PC-3 (cell line): ENCODE measurements at regions not wholly inside any gene's neighbourhood (a gene's known extent, or its start where the extent isn't known, plus 50 kb on each side); places are given as distances from the start of the nearest gene placed in this dataset.
A peak's percentile ranks its signal among the peaks of the same experiment; 100 is the strongest.
"Not testable (repeated sequence)": the region's sequence is repeated elsewhere in the genome, so short reads cannot be mapped to it uniquely, and the experiment has no call there.

ENCODE experiments used
- ATAC-seq: fragments of 200-7000 bp; cut with Tn5 transposase; 2 replicates; pipeline ENCODE4 v1.9.1; 2020; ENCODE audit warnings: mild to moderate bottlenecking, moderate library complexity
- BruUV-seq: library from RNA; stranded (reverse); fragments of 400-500 nt; replicated peaks from 2 replicates; lab custom pipeline; 2021; lab: Mats Ljungman, UMichigan
- CTCF ChIA-PET: fragments of 300-600 bp; sonication (Branson Sonifier 250); formaldehyde crosslinking; loops from one replicate; lab custom pipeline; 2022; ENCODE audit warnings: antibody characterized with exemption; lab: Charles Lee
- POLR2A ChIA-PET: fragments of 300-600 bp; sonication (Branson Sonifier 250); formaldehyde crosslinking; loops from one replicate; lab custom pipeline; 2022; ENCODE audit warnings: antibody characterized with exemption; ENCODE audit not compliant: unreplicated experiment; lab: Charles Lee
- DNase-seq: peaks from one replicate; pipeline ENCODE4 v3.0.0-alpha.2; 2015
- H2AFZ ChIP-seq: fragments of 300-600 bp; sonication (generic); 2 replicates; pipeline ENCODE4 v1.6.0; 2016; ENCODE audit warnings: antibody characterized with exemption, low read length
- H3F3A ChIP-seq: fragments of 300-600 bp; sonication (generic); one replicate; pipeline ENCODE4 v1.6.0; 2017; ENCODE audit warnings: antibody characterized with exemption, low read length, control low read depth, mild to moderate bottlenecking; ENCODE audit not compliant: unreplicated experiment
- H3K27ac ChIP-seq: fragments of 300-600 bp; sonication (generic); 2 replicates; pipeline ENCODE4 v1.5.1; 2016; ENCODE audit warnings: mild to moderate bottlenecking, low read length
- H3K27me3 ChIP-seq: fragments of 300-600 bp; sonication (generic); 2 replicates; pipeline ENCODE4 v1.6.1; 2016; ENCODE audit warnings: low read length, mixed read lengths
- H3K36me3 ChIP-seq: fragments of 300-600 bp; sonication (generic); 2 replicates; pipeline ENCODE4 v1.6.1; 2016; ENCODE audit warnings: low read depth, mixed run types, low read length, mixed read lengths
- H3K4me1 ChIP-seq: fragments of 300-600 bp; sonication (generic); 2 replicates; pipeline ENCODE4 v1.5.1; 2016; ENCODE audit warnings: low read length; ENCODE audit not compliant: insufficient read depth
- H3K4me2 ChIP-seq: fragments of 300-600 bp; sonication (generic); 2 replicates; pipeline ENCODE4 v1.6.0; 2016; ENCODE audit warnings: low read length
- H3K4me3 ChIP-seq: fragments of 300-600 bp; sonication (generic); 2 replicates; pipeline ENCODE4 v1.5.1; 2016; ENCODE audit warnings: mild to moderate bottlenecking, low read length, mixed read lengths
- H3K79me2 ChIP-seq: fragments of 300-600 bp; sonication (generic); 2 replicates; pipeline ENCODE4 v1.6.1; 2017; ENCODE audit warnings: low read length, mixed read lengths
- H3K9ac ChIP-seq: fragments of 300-600 bp; sonication (generic); 2 replicates; pipeline ENCODE4 v1.6.0; 2016; ENCODE audit warnings: mild to moderate bottlenecking, low read length
- H3K9me2 ChIP-seq: fragments of 300-600 bp; sonication (generic); replicated peaks from 2 replicates; pipeline ENCODE4 v1.6.1; 2016; ENCODE audit warnings: mixed run types, low read length, mixed read lengths
- H3K9me3 ChIP-seq: fragments of 300-600 bp; sonication (generic); 2 replicates; pipeline ENCODE4 v1.6.1; 2016; ENCODE audit warnings: low read length, mixed read lengths
- H4K20me1 ChIP-seq: fragments of 300-600 bp; sonication (generic); 2 replicates; pipeline ENCODE4 v1.6.1; 2016; ENCODE audit warnings: low read length, mixed read lengths
- CTCF ChIP-seq: fragments of 300-600 bp; sonication (generic); conservative IDR thresholded peaks from 2 replicates; pipeline ENCODE4 v1.5.1; 2017; ENCODE audit warnings: antibody characterized with exemption, low read depth, mild to moderate bottlenecking, low read length
- EZH2 ChIP-seq: fragments of 300-600 bp; sonication (generic); IDR thresholded peaks from one replicate; pipeline ENCODE4 v1.6.1; 2017; ENCODE audit warnings: antibody characterized with exemption, mild to moderate bottlenecking, low read length; ENCODE audit not compliant: unreplicated experiment
- EZH2phosphoT487 ChIP-seq: fragments of 300-600 bp; sonication (generic); IDR thresholded peaks from 2 replicates; pipeline ENCODE4 v1.6.1; 2018; ENCODE audit warnings: mild to moderate bottlenecking, antibody characterized with exemption, low read length, borderline replicate concordance
- intact Hi-C: fragments of 100-400 bp; cut with micrococcal nuclease; formaldehyde crosslinking; loops from 2 replicates; pipeline ENCODE4 v1.9.0; 2023

DNA sequence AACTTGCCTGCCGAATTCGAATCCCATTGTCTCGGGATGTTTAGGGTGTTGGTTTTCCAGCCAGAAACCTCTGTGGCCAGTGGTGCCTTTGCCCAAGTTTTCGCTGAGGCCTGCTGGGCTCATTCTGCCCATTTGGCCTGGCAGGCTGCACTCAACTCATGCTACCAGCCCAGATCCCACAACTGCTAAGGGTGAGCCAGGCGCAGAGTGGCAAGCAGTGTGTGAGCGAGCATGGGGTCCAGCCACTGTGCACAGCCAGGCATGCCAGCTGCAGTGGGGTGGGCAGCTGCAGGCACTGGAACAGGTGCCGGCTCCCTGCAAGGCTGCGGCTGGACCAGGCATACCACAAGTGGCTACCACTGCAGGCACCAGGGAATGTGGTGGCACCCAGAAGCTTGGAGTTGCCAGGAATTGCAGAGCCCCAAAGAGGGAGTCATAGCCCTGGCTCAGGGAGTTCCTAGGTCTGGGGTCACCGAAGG is 151.4 kb upstream of the P2RY1 start:
- no peaks in the 10 kb centered on the region for H3K36me3 ChIP-seq
- ChIA-PET POLR2A (no interaction called here), CTCF (no interaction called here)
- no peaks in the 10 kb centered on the region for H3K9me3 ChIP-seq
- no peak overlapping the region for H2AFZ ChIP-seq
- H4K20me1 ChIP-seq = no peaks in the 10 kb centered on the region
- no peaks in the 10 kb centered on the region for H3K9me2 ChIP-seq
- no peak overlapping the region for H3K9ac ChIP-seq
- no peaks in the 10 kb centered on the region for H3K79me2 ChIP-seq
- no TSS peak for BruUV-seq
- ATAC-seq = no peak
- no peak overlapping the region for H3K4me2 ChIP-seq
- intact Hi-C loops = no loop called here
- H3K4me1 ChIP-seq = no peaks in the 10 kb centered on the region; the same call in 1 of the 2 replicates
- H3K4me3 ChIP-seq = no peak overlapping the region
- TF ChIP-seq CTCF (no peak), EZH2 (no peak), EZH2phosphoT487 (no peak)
- 0 out of 2 replicates have a peak, but pooled peaks cover under 1% of the 10 kb centered on the region for H3K27me3 ChIP-seq
- DNase-seq = no peak
- H3K27ac ChIP-seq = no peak overlapping the region
- H3F3A ChIP-seq = no peaks in the 10 kb centered on the region

DNA sequence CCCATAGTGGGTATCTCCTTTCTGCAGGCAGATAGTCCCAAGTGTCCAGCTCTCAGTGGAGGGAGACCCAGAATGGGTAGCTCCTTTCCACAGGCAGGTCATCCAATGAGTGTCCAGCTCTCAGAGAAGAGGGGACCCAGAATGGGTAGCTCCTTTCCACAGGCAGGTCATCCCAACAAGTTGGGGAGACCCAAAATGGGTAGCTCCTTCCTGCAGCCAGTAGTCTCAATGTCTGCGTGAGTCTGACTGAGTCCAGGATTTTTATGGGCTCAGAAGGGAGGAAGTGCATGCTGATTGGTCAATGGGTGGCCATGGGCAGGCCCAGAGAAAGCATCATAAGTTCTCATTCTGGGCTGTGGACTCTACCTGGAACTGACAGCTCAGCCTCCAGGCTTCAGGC is 150.7 kb upstream of the P2RY1 start:
- no peaks in the 10 kb centered on the region for H3F3A ChIP-seq
- no peaks in the 10 kb centered on the region for H3K9me2 ChIP-seq
- H3K27ac ChIP-seq = no peak overlapping the region
- CTCF ChIA-PET = no interaction called here
- H3K9me3 ChIP-seq = no peaks in the 10 kb centered on the region
- no peak overlapping the region for H3K4me3 ChIP-seq
- H3K79me2 ChIP-seq = no peaks in the 10 kb centered on the region
- TF ChIP-seq EZH2 (no peak), CTCF (no peak), EZH2phosphoT487 (no peak)
- intact Hi-C loops = no loop called here
- H3K27me3 ChIP-seq = no peaks in the 10 kb centered on the region
- POLR2A ChIA-PET = no interaction called here
- ATAC-seq (no peak), DNase-seq (no peak)
- H4K20me1 ChIP-seq = no peaks in the 10 kb centered on the region
- no peaks in the 10 kb centered on the region for H3K36me3 ChIP-seq
- H3K9ac ChIP-seq = no peak overlapping the region
- H3K4me2 ChIP-seq = no peak overlapping the region
- no TSS peak for BruUV-seq
- H3K4me1 ChIP-seq = no peaks in the 10 kb centered on the region; the same call in 1 of the 2 replicates
- no peak overlapping the region for H2AFZ ChIP-seq

DNA sequence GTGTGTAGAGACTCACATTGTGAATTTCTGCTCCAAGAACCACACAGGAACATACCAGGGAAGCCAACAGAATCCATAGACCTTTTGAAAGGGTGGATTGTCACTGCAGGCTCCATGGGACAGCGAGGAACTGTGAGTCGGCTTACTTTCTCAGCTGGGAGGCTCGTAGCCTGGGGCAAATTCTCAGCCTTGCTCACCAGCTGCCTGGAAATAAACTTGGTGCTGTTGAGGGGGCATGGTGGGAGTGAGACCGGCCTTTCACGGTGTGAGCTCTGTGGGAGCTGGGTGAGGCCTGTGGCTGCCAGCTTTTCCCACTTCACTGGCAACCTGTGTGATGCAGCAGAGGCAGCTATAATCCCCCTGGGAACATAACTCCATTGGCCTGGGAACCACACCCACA is 146.6 kb upstream of the P2RY1 start:
- no peaks in the 10 kb centered on the region for H4K20me1 ChIP-seq
- intact Hi-C loops = no loop called here
- H3K4me1 ChIP-seq = no peaks in the 10 kb centered on the region
- POLR2A ChIA-PET = no interaction called here
- H3K36me3 ChIP-seq = no peaks in the 10 kb centered on the region
- H3K9ac ChIP-seq = no peak overlapping the region
- peak; percentile 46 for DNase-seq
- no peaks in the 10 kb centered on the region for H3K9me2 ChIP-seq
- H3K79me2 ChIP-seq = no peaks in the 10 kb centered on the region
- H3F3A ChIP-seq = no peaks in the 10 kb centered on the region
- TF ChIP-seq EZH2 = no peak
- no peak for TF ChIP-seq EZH2phosphoT487
- no peak for TF ChIP-seq CTCF
- no peak overlapping the region for H2AFZ ChIP-seq
- H3K4me3 ChIP-seq = no peak overlapping the region
- no peaks in the 10 kb centered on the region for H3K27me3 ChIP-seq
- H3K4me2 ChIP-seq = no peak overlapping the region
- no TSS peak for BruUV-seq
- ATAC-seq = no peak
- H3K27ac ChIP-seq = no peak overlapping the region
- CTCF ChIA-PET = no interaction called here
- no peaks in the 10 kb centered on the region for H3K9me3 ChIP-seq

DNA sequence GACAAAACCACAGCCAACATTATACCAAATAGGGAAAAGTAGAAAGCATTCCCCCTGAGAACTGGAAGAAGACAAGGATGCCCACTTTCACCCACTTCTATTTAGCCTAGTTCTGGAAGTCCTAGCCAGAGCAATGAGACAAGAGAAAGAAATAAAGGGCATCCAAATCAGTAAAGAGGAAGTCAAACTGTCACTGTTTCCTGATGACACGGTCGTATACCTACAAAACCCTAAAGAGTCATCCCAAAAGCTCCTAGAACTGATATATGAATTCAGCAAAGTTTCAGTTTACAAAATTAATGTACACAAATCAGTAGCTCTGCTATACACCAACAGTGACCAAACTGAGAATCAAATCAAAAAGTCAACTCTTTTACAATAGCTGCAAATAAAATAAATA is 142.6 kb upstream of the P2RY1 start:
- BruUV-seq, H2AFZ ChIP-seq, H3K9ac ChIP-seq, H3K79me2 ChIP-seq, H3K9me2 ChIP-seq, intact Hi-C loops, H3K4me1 ChIP-seq, H3K27ac ChIP-seq, H3K27me3 ChIP-seq, H3K36me3 ChIP-seq, H3K4me2 ChIP-seq, ATAC-seq, POLR2A ChIA-PET, H3K9me3 ChIP-seq, H3F3A ChIP-seq, H3K4me3 ChIP-seq, H4K20me1 ChIP-seq, DNase-seq, CTCF ChIA-PET: not testable (repeated sequence)
